ACHN (cell line): ENCODE measurements at regions not wholly inside any gene's neighbourhood (a gene's known extent, or its start where the extent isn't known, plus 50 kb on each side); places are given as distances from the start of the nearest gene placed in this dataset.

Source experiments
- DNase-seq: peaks from one replicate; pipeline ENCODE4 v3.0.0-alpha.2; 2015
- in situ Hi-C: cut with HindIII; loops from 2 replicates; pipeline ENCODE4 v1.10.0; 2017; ENCODE audit warnings: low sequenced_read_pairs, low pct_ligation_motif_present, low pct_unique_long_range_greater_than_20kb

DNA sequence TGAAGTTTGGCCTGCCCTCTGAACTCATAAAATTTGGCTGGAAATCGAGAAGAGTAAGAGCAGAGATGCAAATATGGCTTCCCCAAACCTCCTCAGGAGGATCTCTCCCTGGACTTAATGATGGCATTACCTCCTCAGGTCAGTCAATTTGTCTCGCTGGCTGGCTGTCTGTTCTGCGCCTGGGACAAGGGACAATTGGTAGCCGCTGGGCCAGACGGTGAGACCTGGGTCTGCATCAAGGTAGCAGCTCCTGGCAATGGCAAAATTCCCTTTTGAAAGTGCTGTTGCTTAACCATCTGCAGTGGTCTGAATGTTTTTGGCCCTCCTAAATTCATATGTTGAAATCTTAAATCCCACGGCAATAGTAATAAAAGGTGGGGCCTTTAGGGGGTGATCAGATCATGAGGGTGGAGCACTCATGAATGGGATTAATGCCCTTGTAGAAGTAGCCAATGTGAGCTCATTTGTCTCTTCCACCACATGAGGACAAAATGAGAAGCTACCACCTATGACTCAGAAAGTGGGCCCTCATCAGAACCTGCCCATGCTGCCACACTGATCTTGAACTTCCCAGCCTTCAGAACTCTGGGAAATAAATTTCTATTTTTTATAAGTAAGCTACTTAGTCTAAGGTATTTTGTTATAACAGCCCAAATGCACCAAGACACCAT is 439.3 kb upstream of the KLF4 start:
- in situ Hi-C loops = no loop called here
- DNase-seq = no peak

DNA sequence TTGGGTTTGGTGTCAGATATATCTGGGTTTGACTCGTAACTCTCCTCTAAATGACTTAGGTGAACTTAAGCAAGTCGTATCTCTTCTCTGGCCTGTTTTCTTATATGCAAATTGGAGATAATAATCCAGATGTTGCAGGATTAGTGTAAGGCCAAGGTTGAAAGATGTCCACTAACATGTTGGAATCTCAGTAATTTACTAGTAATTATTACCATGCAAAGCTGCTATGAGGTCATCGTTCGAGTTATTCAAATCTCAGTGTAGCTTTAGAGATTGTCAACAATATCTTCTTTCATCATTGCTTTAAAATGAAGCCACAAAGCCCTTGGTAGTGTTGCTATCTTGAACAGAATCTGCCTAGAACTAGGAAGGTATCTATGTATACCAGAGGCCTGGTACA is 437.7 kb upstream of the KLF4 start:
- no peak for DNase-seq
- in situ Hi-C loops = no loop called here

DNA sequence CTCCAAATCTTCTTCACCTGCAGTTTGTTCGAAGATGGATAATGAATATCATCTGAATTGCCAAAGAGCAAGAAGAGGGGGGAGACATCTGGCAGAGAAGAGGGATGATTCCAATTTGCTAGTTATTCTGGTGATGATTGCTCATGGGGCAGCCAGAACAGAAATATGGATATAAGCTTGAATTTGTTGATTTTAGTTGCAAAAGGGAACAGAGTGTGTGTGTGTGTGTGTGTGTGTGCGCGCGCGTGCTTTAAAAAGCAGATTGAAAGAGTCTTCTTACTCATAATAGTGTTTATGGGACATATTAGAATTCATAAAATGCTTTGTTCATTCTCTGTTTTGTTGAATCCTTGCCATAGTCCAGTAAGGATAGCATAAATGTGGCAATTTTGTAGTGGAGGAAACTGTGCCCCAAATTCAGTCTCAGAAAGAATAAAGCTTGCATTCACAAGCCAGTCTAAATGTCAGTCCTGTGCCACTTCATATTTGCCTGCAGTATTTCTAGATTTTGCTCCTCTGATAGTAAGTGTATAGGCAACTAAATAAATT is 436.3 kb upstream of the KLF4 start:
- DNase-seq = no peak
- in situ Hi-C loops = no loop called here

DNA sequence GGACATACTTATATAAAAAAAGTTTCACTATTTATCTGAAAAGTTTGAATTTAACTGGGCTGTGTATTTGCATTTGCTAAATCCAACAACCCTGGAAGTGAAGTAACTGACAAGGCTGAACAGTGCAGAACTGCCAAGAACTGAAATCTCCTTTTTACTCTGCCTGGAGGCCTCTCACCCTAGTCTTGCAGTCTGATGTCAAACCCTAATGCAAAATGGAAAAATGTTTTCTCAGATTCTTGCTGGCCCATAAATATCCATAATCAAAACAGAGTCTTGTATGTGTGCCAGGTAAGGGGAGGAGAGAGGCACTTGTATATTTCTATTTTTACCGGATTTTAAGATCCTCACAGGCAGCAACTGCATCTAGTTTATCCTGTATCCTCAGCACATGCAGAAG is 432.7 kb upstream of the KLF4 start:
- no peak for DNase-seq
- in situ Hi-C loops = no loop called here

DNA sequence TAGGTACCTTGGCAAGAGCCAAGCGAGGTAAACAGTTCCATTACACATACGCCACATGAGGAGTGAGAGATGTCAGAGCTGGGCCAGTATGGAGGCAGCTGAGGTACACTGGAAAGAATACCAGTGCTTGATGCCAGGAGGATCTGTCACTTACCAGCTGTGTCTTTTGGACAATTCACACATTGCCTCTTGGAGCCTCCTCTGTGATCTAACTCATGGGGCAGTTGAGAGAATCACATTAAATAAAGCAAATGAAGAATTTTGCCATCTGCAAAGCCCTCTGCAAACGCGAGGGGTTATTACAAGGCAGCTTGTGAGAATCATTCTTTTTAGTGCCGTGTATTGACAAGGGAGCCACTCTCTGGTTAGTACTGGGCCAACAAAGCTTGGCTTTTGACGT is 429.7 kb upstream of the KLF4 start:
- DNase-seq = no peak
- in situ Hi-C loops = no loop called here

DNA sequence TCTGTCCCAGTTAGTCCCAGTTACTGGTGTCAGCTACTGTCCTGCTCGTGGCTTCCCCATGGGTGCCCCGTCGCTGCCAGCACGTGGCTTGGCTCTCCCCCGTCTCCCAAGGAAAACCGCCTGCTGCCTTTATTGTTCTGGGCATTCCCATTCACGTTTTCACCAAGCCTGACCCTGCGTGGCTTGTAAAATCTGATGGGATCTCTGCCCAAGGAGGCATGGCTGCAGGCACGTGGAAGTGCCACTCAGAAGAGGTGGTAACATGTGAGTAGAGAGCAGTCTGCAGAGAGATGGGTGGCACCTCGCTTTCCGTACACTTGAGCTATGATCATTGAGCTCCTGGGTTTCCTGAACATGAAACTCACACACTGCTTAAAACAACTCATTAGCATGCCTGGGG is 429.2 kb upstream of the KLF4 start:
- in situ Hi-C loops = no loop called here
- no peak for DNase-seq

DNA sequence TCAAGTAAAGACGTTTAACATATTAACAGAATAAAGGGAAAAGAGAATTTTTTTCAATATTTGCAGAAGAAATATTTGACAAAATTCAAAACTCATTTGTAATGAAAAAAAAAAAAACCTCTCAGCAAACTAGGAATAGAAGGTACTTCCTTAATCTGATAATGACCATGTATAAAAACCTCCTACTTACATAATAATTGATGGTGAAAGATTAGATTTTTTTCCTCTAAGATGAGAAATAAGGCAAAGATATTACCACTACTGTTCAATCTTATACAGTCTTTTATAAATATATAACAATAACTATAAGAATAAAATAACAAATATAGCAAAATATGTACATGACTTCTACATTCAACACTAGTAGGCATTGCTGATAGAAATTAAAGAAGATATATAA is 424.6 kb upstream of the KLF4 start:
- in situ Hi-C loops = no loop called here
- no peak for DNase-seq

DNA sequence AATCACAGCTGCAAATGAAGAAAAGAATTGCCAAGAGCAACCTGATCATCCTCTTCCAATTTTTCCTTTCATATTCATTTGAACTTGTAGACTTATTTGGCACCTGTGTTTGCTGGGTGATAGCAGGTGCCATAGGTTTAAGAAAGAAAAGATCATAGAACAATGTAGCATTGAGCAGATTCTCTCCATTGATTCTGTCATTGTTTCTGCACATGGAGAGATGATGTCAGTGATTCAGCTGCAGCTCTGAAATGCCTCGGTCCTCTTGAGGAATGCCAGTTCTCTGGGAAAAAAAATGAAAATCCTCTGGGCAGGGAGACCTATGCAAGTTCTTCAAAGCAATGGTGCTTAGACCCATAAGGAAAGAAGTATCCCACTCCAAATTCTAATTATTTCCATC is 418.1 kb upstream of the KLF4 start:
- DNase-seq = no peak
- in situ Hi-C loops = no loop called here

DNA sequence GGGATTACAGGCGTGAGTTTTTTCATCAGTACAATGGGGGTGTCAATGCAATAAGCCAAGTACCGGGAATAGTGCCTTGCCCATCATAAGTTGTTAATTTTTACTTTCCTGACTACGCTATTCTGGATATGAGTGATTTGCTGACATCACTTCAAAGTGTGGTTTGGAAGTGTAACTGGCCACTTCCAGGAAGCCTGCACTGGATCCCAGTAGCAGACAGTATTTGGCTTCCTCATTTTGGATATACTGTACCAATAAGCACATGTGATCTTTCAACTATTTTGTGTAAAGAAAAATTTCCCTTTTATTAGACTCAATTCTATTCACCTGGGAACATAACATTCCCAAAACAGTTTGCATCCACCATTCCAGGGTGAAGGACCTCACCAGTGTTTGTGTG is 417.7 kb upstream of the KLF4 start:
- no peak for DNase-seq
- in situ Hi-C loops = no loop called here

DNA sequence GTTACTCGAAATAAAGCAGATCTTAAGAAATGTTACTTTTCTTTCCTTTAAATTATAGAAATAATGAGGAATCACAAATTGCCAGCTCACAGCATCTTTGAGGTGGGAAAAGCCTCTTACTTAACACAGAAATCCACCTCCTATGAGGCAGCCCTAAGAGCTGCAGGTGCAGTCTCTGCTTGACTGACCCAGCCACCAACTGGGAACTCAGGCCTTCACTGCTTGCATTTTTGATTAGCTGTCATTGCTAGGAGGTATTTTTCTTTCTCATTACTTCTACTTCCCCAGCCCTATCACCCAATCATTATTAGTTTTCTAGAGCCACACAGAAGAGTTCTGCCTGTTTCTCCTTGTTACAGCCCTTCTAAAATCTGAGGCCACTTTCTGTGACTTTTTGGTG is 416.5 kb upstream of the KLF4 start:
- in situ Hi-C loops = no loop called here
- no peak for DNase-seq

DNA sequence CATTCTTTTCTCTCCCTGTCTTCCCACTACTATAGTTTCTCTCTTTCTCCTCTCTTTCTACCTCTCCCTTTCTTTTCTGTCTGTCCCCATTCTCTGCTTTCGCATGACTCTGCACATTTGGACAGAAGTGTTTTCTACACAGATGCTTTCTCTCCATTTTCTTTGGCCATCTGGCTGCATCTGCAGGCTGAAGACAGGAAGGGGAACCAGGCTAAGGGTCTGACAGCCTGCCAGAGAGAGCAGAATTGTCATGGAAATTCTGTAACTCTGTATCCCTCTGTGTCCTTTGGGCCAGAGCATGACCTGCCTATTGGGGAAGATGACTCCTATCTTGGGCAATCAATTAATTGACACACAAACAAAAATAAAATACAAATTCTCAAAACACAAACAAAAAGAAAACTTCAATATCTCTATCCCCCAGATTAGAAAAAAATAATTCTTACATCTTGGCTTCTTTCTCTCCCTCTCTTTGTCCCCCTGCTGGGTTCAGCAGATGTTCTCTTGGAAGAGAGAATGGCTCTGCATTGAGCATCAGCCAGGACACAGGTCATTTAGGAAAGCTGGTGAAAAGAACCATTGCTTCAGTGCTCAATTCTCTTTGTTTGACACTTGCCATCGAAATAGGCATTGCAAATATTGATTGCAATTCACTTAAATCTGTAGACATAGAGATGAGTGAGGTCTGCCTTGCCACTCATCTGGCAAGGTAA is 415.9 kb upstream of the KLF4 start:
- in situ Hi-C loops = no loop called here
- no peak for DNase-seq

DNA sequence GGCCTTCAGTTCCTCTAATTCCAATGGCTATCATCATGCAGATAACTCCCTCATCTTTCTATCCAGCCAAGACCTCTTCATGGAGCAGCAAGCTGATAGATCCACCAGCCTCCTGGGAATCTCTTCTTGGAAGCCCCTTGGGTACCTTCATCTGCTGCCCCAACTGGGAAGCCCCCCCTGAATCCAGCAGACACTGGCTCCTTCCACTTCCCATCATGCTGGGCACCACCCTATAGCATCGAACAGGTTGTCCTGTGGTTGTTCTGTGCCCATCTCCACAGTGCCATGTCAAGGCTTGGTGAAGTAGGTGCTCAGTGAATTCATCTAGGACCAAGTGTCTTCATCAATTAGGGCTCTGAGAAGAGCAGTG is 410.4 kb upstream of the KLF4 start:
- DNase-seq = no peak
- in situ Hi-C loops = no loop called here

DNA sequence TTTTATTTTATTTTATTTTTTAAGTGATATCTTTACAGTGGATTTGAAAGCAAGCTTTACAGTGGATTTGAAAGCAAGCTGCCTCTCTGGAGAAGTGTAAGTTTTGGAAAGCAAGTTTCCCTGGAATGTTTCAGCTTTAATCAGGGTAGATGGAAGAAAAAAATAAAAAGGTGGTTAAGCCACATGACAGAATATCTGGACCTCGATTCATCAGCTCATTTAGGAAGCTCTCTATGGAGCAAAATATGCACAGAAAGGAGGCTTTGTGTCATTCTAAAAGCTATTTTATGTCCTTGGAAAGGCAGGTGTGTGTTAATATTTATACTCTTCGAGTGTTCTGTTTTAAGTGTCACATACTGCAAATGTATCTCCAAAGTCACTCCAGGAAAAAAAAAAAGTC is 409.2 kb upstream of the KLF4 start:
- in situ Hi-C loops = no loop called here
- DNase-seq = no peak

DNA sequence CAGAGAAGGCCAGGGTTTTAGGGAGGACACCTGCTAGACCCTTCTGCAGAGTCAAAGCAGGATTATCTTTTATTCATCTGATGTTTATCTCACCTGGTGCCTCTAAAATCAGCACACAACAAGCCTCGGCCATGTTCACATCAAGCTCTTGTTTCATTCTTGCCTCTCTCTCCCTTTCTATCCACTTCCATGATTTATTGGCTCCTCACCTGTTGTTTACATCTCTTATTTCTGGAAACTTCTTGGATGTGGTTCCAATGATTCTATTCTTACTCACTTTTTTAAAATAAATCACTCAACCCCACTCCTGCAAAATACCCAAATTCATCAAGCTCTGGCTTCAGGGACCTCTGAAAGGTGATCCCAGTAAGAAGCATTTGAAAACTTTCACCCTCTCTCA is 407.0 kb upstream of the KLF4 start:
- DNase-seq = no peak
- in situ Hi-C loops = no loop called here

DNA sequence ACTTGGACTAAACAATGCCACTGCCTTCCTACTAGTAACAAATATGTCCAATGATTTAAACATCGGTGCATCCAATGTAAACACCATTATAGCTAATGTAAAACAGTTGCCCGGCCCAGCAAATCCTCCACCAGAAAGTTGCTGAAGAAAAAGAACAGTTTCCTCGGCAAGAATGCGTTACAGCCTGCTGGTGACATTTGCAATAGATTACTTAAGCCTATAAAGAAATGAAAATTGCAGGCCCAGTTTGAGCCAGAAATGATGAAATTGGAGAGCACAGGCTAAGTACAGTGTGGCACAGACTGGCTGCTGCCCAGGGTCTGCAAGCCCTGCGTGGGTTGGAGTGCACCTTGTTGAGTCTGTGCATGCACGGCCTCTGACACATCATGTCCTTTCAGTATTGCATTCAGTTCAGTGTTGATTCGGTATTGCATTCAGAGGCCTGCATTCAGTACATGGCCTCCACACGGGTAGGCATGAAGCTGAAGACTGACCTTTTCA is 406.0 kb upstream of the KLF4 start:
- DNase-seq = no peak
- in situ Hi-C loops = no loop called here

DNA sequence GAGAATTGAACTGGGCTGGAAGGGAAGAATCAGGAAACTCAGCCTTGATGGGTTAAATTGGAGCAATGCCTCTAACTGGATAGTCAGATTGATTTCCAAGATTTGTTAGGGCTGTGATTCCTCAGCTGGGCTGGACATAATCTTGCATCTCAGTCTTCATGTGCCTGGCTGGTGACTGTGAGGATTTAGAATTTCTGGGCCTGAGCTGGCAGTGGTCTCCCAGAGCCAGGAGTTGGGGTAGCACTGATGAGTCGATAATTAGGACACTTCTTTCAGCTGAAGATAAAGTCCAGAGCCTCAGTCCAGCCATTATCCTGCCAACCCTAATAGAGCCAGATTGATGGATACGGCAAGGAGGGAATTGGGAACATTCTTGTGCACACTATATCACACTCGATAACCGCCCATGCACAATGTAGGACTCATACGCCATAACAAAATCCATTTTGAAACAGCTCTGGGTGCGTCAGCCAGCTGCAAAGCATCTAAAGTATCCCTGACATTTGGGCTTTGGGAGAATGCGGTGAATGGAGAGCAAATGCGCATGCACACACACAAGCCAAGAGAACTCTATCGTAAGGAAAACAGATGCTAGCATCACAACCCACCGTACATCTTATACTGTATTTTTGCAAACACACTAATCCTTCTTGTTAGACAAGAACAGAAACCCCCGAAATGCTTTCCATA is 405.1 kb upstream of the KLF4 start:
- no peak for DNase-seq
- in situ Hi-C loops = no loop called here

DNA sequence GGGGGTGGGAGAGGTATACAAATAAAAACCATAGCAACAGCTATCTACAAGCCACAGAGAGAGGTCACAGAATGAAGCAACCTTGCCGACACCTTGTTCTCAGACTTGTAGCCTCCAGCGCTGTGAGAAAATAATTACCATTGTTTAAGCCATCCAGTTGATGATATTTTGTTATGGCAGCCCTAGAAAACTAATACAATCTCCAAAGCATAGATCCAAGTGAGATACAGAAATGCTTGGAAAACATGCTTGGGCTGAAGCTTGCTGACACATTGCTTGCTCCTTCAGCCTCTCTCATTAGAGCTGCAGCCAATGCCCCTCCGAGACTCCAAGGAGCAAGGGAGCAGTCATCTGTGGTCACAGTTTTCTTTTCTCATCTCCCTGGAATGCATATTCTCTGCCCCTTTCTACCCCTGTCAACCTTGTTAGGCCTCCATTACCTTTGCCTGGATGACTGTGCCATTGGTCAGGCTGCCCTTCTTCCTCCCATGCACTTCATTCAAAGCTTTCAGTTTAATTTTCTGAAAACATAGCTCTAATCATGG is 401.4 kb upstream of the KLF4 start:
- peak; percentile 5 for DNase-seq
- in situ Hi-C loops = no loop called here

DNA sequence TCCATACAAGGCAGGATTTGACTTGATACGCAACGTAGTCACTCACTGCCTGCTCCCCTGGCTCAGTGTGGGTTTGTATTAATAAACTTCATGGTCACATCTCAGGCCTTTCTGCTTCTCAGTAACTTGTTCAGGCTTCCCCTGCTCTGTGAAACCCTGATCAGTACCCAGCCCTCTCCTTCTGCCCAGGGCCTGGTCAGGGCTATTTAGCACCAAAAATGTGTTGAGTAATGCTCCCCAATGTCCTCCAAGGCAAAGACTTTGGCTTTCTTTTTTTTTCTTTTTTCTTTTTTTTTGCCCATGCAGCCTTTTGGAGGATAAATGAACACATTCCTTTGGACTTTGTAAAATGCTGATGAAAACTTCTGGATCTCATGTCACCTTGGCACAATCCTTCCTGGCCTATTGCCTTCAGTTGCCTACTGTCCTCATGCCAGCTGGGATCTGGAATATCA is 399.2 kb upstream of the KLF4 start:
- no peak for DNase-seq
- in situ Hi-C loops = no loop called here

DNA sequence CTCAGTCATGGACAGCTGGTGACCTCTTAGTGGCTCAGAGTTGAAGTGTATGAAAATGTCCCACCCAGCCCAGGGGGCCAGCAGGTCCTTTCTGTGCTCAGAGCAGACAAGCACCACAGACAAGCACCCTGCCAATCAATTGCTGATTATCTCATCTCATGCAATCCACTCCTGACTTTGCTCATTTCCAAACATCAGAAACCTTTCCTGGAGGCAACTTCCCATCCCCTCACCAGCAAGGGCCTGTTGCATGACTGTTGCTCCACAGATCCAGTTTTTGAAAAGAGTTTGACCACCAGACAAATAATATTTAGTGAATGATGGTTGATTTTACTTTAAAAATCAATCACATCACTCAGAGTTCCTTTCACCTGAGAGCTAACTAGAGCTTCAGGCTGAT is 397.3 kb upstream of the KLF4 start:
- DNase-seq = no peak
- in situ Hi-C loops = no loop called here
